Transverse colon (tissue), 4 donors: ENCODE measurements at regions not wholly inside any gene's neighbourhood (a gene's known extent, or its start where the extent isn't known, plus 50 kb on each side); places are given as distances from the start of the nearest gene placed in this dataset.

Experiments used
- CTCF ChIP-seq, 5 experiments: fragments of 200-600 bp in 3 of 5; fragments of 450-650 bp in 2 of 5; sonication (generic) in 3 of 5; IDR thresholded peaks; 1 replicate in 2 of 5; 2 replicates in 3 of 5; pipeline ENCODE4 v1.5.1; 2016 to 2017; ENCODE audit warnings: antibody characterized with exemption in 5 of 5, inconsistent platforms in 3 of 5, mild to moderate bottlenecking in 2 of 5, moderate library complexity in 1 of 5
- POLR2A ChIP-seq: fragments of 450-650 bp; IDR thresholded peaks from one replicate; pipeline ENCODE4 v1.6.1; 2016; ENCODE audit warnings: antibody characterized with exemption, mild to moderate bottlenecking, moderate library complexity
- POLR2AphosphoS5 ChIP-seq, 3 donors: sonication (generic); formaldehyde crosslinking; IDR thresholded peaks; one replicate each; pipeline ENCODE4 v1.6.1; 2016; ENCODE audit warnings: antibody characterized with exemption in 3 of 3

DNA sequence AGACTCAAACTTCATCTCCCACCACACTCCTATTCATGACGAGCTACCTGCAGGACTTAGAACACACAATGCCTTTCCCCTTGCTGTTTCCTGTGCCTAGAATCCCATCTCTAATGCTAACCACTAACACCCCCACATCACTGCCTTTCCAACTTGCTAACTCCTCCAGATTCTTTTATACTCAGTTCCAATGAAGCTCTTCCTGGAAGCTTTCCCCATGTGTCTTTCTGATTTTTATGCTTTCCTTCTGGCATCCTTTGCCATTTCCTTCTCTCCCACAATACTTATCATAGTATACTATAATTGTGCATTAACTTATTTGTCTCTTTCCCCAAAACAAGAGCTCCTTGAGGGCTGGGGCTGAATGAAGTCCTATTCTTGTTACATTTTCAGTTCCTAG, 115.3 kb upstream of the PLPPR1 start:
- TF ChIP-seq CTCF (IDR thresholded peaks at IDR 0.05), result no peak
- TF ChIP-seq POLR2AphosphoS5 (IDR thresholded peaks at IDR 0.05), result no peak
- TF ChIP-seq POLR2A, result no peak
